ENCODE measurements at regions not wholly inside any gene's neighbourhood (a gene's known extent, or its start where the extent isn't known, plus 50 kb on each side); places are given as distances from the start of the nearest gene placed in this dataset.

GRCh38 chr4:38570647-38571276 lies 93.2 kb upstream of the KLF3 start:
- H3K4ac ChIP-seq (replicated peaks; ENCODE audit: insufficient read length, low read depth, low read length), result no peak overlapping the region
- FAIRE-seq (no peak), DNase-seq (ENCODE audit: low read depth in 1 of 2, low spot score in 2 of 2) (no peak)
- no peak for TF ChIP-seq EP300 (IDR thresholded peaks at IDR 0.05; ENCODE audit: borderline replicate concordance in 1 of 2, low read depth in 2 of 2, low read length in 2 of 2)
- no peaks in the 10 kb centered on the region for H3K36me3 ChIP-seq (ENCODE audit: control insufficient read depth in 2 of 4, insufficient read depth in 4 of 4, low read length in 3 of 4)
- no peak overlapping the region for H2AFZ ChIP-seq (ENCODE audit: low read length)
- H2BK120ac ChIP-seq (replicated peaks; ENCODE audit: low read depth, low read length), result no peak overlapping the region
- H2BK15ac ChIP-seq (ENCODE audit: low read length), result no peak overlapping the region
- no peaks in the 10 kb centered on the region for H3K79me2 ChIP-seq (ENCODE audit: control insufficient read depth in 1 of 2, insufficient read depth in 2 of 2, low read length in 2 of 2)
- no peak overlapping the region for H4K5ac ChIP-seq (ENCODE audit: insufficient read length, low read depth, low read length)
- ChIA-PET POLR2A (ENCODE audit: partially characterized antibody) (no interaction called here), CTCF (ENCODE audit: partially characterized antibody) (interaction anchor here (0.6 to 1.0 kb wide), 3 partner anchors 473 to 764 kb away, joined by 3 read pairs; no protein-coding TSS in a partner anchor)
- no peak overlapping the region for H3K14ac ChIP-seq (ENCODE audit: insufficient read length)
- H4K8ac ChIP-seq (ENCODE audit: extremely low read depth, insufficient read depth, low read length), result no peak overlapping the region
- H2BK5ac ChIP-seq (ENCODE audit: low read depth, low read length), result no peak overlapping the region
- H3K56ac ChIP-seq (replicated peaks; ENCODE audit: insufficient read length, low read depth, low read length), result no peak overlapping the region
- no peaks in the 10 kb centered on the region for H4K20me1 ChIP-seq (replicated peaks in 1 of 2; ENCODE audit: control insufficient read depth in 1 of 2, insufficient read depth in 2 of 2, low read length in 2 of 2)
- H3K27me3 ChIP-seq (replicated peaks in 1 of 4; ENCODE audit: control insufficient read depth in 3 of 4, extremely low read depth in 1 of 4, insufficient read depth in 3 of 4, low read length in 3 of 4), result no peaks in the 10 kb centered on the region
- no peak overlapping the region for H4K91ac ChIP-seq (replicated peaks; ENCODE audit: insufficient read length, low read length)
- 0 out of 4 replicates have a peak, but pooled peaks cover 0 to 3% of the 10 kb centered on the region in 2 experiments for H3K9me3 ChIP-seq (ENCODE audit: insufficient read depth in 2 of 2, low read depth in 1 of 2, low read length in 1 of 2)
- no peaks in the 10 kb centered on the region for H3K79me1 ChIP-seq (ENCODE audit: low read depth, low read length)
- no peak overlapping the region for H3K4me3 ChIP-seq (ENCODE audit: extremely low read depth in 1 of 4, insufficient read depth in 2 of 4, low read depth in 3 of 4, low read length in 4 of 4)
- no peak overlapping the region for H3K23ac ChIP-seq (ENCODE audit: insufficient read length)
- H3K23me2 ChIP-seq (ENCODE audit: low read depth, low read length), result no peaks in the 10 kb centered on the region
- WGBS, 2 experiments (ENCODE audit: extremely low coverage in 1 of 2, insufficient coverage in 1 of 2, insufficient read length in 1 of 2, insufficient replicate concordance in 2 of 2, low coverage in 1 of 2, low lambda C conversion rate in 2 of 2, missing lambda C conversion rate in 1 of 2), result 92% methylated on average over 5 of the region's 5 CpGs; no CpG with 5 or more reads in 1 of the 2 experiments
- no peak overlapping the region for H3K4me2 ChIP-seq (ENCODE audit: insufficient read depth in 1 of 2, low read depth in 2 of 2, low read length in 2 of 2)
- H3K27ac ChIP-seq (ENCODE audit: low read depth, low read length), result no peak overlapping the region
- no peak overlapping the region for H3K9ac ChIP-seq (replicated peaks in 1 of 4; ENCODE audit: extremely low read depth in 1 of 4, low read depth in 3 of 4, low read length in 3 of 4)
- H2AK5ac ChIP-seq (ENCODE audit: low read depth, low read length), result no peak overlapping the region
- H2BK12ac ChIP-seq (ENCODE audit: low read depth, low read length), result no peak overlapping the region
- no peak overlapping the region for H2BK20ac ChIP-seq (ENCODE audit: low read length)
- H3K18ac ChIP-seq (ENCODE audit: extremely low read depth, low read length), result no peak overlapping the region
- H3K4me1 ChIP-seq (replicated peaks in 1 of 4; ENCODE audit: control insufficient read depth in 3 of 4, insufficient read depth in 4 of 4, low read length in 3 of 4), result no peaks in the 10 kb centered on the region
